Neural progenitor cell (in vitro differentiated cells): ENCODE measurements at regions not wholly inside any gene's neighbourhood (a gene's known extent, or its start where the extent isn't known, plus 50 kb on each side); places are given as distances from the start of the nearest gene placed in this dataset.

Experiments
- DNase-seq: peaks from one replicate; pipeline ENCODE4 v3.0.0-alpha.2; 2016; ENCODE audit warnings: low spot score
- H2AFZ ChIP-seq: fragments of 200-600 bp; sonication (generic); replicated peaks from 2 replicates; pipeline ENCODE4 v1.6.1; 2016; ENCODE audit warnings: antibody characterized with exemption
- H3F3A ChIP-seq: fragments of 200-600 bp; sonication (generic); 2 replicates; pipeline ENCODE4 v1.6.1; 2016; ENCODE audit warnings: antibody characterized with exemption, low read depth
- H3K27ac ChIP-seq: fragments of 200-600 bp; sonication (generic); 2 replicates; pipeline ENCODE4 v1.5.1; 2016; ENCODE audit warnings: mild to moderate bottlenecking
- H3K27me3 ChIP-seq: fragments of 200-600 bp; sonication (generic); 2 replicates; pipeline ENCODE4 v1.6.1; 2016; ENCODE audit warnings: mild to moderate bottlenecking, moderate library complexity
- H3K36me3 ChIP-seq: fragments of 200-600 bp; sonication (generic); 2 replicates; pipeline ENCODE4 v1.5.1; 2016
- H3K4me1 ChIP-seq: fragments of 200-600 bp; sonication (generic); 2 replicates; pipeline ENCODE4 v1.6.1; 2016; ENCODE audit warnings: mixed run types
- H3K4me2 ChIP-seq: fragments of 200-600 bp; sonication (generic); 2 replicates; pipeline ENCODE4 v1.6.1; 2016
- H3K4me3 ChIP-seq: fragments of 200-600 bp; sonication (generic); 2 replicates; pipeline ENCODE4 v1.5.1; 2016
- H3K79me2 ChIP-seq: fragments of 200-600 bp; sonication (generic); 2 replicates; pipeline ENCODE4 v1.6.1; 2016; ENCODE audit warnings: low read depth
- H3K9ac ChIP-seq: fragments of 200-600 bp; sonication (generic); 2 replicates; pipeline ENCODE4 v1.6.1; 2016
- H3K9me3 ChIP-seq: fragments of 200-600 bp; sonication (generic); 2 replicates; pipeline ENCODE4 v1.5.1; 2016; ENCODE audit warnings: low read depth
- H4K20me1 ChIP-seq: fragments of 200-600 bp; sonication (generic); 2 replicates; pipeline ENCODE4 v1.6.1; 2016; ENCODE audit warnings: low read depth
- H3K27ac Mint-ChIP-seq: 3 replicates; pipeline ENCODE4 v1.8.0; 2021; ENCODE audit warnings: mixed read lengths
- H3K27me3 Mint-ChIP-seq: 2 replicates; pipeline ENCODE4 v1.8.0; 2022; ENCODE audit warnings: low read depth, mild to moderate bottlenecking, inconsistent platforms, moderate library complexity, mixed read lengths; ENCODE audit not compliant: insufficient read depth
- H3K36me3 Mint-ChIP-seq: 3 replicates; pipeline ENCODE4 v1.8.0; 2021; ENCODE audit warnings: mixed read lengths
- H3K4me1 Mint-ChIP-seq: 3 replicates; pipeline ENCODE4 v1.8.0; 2021; ENCODE audit warnings: mixed read lengths
- H3K4me3 Mint-ChIP-seq: 3 replicates; pipeline ENCODE4 v1.8.0; 2021; ENCODE audit warnings: mild to moderate bottlenecking, moderate library complexity, mixed read lengths
- H3K9me3 Mint-ChIP-seq: 3 replicates; pipeline ENCODE4 v1.8.0; 2020; ENCODE audit warnings: mixed read lengths
- EZH2 ChIP-seq: fragments of 200-600 bp; sonication (generic); IDR thresholded peaks from 2 replicates; pipeline ENCODE4 v1.6.1; 2017; ENCODE audit warnings: antibody characterized with exemption, mild to moderate bottlenecking, moderate library complexity
- EZH2phosphoT487 ChIP-seq: fragments of 200-600 bp; sonication (generic); IDR thresholded peaks from 2 replicates; pipeline ENCODE4 v1.6.1; 2017; ENCODE audit warnings: antibody characterized with exemption
- TF ChIP-seq, protein P1 (sequence below): fragments of 200-600 bp; sonication (generic); IDR thresholded peaks from 2 replicates; pipeline ENCODE4 v1.5.1; 2017; ENCODE audit warnings: antibody characterized with exemption, mild to moderate bottlenecking

DNA sequence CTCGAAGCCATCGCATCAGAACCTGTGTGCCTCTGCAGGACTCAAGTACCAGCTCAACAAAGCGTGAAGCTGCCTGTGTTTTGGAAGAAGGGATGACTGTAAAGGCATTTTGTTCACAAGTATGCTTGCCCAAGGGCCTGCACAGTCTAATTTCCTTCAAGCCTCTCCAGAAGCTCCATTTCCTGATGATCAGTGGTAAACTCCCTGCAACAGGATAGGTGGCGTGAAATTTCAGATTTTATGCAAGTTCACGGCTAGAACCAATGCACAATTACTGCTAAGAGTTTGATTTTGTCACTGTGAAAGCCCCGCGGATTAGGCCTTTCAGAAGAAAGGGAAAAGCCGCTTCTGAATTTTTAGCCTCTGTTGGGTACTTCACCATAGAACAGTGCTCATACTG is 89.2 kb upstream of the TAPT1 start:
- Histone ChIP-seq H3K4me3 (no peak overlapping the region), H3K4me2 (no peak overlapping the region), H3K9me3 (no peaks in the 10 kb centered on the region), H2AFZ (no peak overlapping the region), H3K27ac (no peak overlapping the region), H3K36me3 (no peaks in the 10 kb centered on the region), H4K20me1 (no peaks in the 10 kb centered on the region), H3K79me2 (no peaks in the 10 kb centered on the region), H3K4me1 (no peaks in the 10 kb centered on the region), H3K27me3 (no peaks in the 10 kb centered on the region), H3F3A (no peaks in the 10 kb centered on the region), H3K9ac (no peak overlapping the region)
- peaks cover 3% of the 10 kb centered on the region for H3K4me1 Mint-ChIP-seq
- no peaks in the 10 kb centered on the region for H3K36me3 Mint-ChIP-seq
- H3K9me3 Mint-ChIP-seq, result no peaks in the 10 kb centered on the region
- no peak overlapping the region for H3K27ac Mint-ChIP-seq
- no peak for TF ChIP-seq EZH2phosphoT487
- DNase-seq, result no peak
- H3K27me3 Mint-ChIP-seq, result no peaks in the 10 kb centered on the region
- H3K4me3 Mint-ChIP-seq, result no peak overlapping the region

DNA sequence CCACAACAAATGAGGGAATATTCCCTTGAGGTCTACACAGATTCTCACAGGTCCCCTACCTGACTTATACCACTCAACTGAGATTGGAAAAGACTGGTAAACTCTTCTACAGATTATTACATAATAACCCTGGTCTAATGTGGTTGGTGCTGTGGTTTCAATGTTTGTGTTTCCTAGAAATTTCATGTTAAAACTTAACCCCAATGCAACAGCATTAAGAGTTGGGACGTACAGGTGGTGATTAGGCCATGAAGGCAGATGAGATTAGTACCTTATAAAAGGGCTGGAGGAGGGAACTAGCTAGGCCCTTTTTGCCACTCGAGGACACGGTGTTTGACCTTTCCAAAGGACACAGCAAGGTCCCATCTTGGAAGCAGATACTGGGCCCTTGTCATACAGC is 84.3 kb upstream of the TAPT1 start:
- H3F3A ChIP-seq, result no peaks in the 10 kb centered on the region
- no peak overlapping the region for H3K4me3 Mint-ChIP-seq
- no peaks in the 10 kb centered on the region for H3K9me3 ChIP-seq
- H3K79me2 ChIP-seq, result no peaks in the 10 kb centered on the region
- no peaks in the 10 kb centered on the region for H3K9me3 Mint-ChIP-seq
- H3K27me3 ChIP-seq, result no peaks in the 10 kb centered on the region
- DNase-seq, result no peak
- no peak overlapping the region for H3K4me3 ChIP-seq
- H2AFZ ChIP-seq, result no peak overlapping the region
- H3K9ac ChIP-seq, result no peak overlapping the region
- no peaks in the 10 kb centered on the region for H4K20me1 ChIP-seq
- H3K36me3 ChIP-seq, result no peaks in the 10 kb centered on the region
- H3K27ac ChIP-seq, result no peak overlapping the region
- no peaks in the 10 kb centered on the region for H3K4me1 ChIP-seq
- no peak overlapping the region for H3K4me2 ChIP-seq
- no peaks in the 10 kb centered on the region for H3K36me3 Mint-ChIP-seq
- H3K4me1 Mint-ChIP-seq, result peaks cover 3% of the 10 kb centered on the region
- H3K27ac Mint-ChIP-seq, result no peak overlapping the region
- no peak for TF ChIP-seq EZH2
- TF ChIP-seq EZH2phosphoT487, result no peak
- TF ChIP-seq, protein P1, sequence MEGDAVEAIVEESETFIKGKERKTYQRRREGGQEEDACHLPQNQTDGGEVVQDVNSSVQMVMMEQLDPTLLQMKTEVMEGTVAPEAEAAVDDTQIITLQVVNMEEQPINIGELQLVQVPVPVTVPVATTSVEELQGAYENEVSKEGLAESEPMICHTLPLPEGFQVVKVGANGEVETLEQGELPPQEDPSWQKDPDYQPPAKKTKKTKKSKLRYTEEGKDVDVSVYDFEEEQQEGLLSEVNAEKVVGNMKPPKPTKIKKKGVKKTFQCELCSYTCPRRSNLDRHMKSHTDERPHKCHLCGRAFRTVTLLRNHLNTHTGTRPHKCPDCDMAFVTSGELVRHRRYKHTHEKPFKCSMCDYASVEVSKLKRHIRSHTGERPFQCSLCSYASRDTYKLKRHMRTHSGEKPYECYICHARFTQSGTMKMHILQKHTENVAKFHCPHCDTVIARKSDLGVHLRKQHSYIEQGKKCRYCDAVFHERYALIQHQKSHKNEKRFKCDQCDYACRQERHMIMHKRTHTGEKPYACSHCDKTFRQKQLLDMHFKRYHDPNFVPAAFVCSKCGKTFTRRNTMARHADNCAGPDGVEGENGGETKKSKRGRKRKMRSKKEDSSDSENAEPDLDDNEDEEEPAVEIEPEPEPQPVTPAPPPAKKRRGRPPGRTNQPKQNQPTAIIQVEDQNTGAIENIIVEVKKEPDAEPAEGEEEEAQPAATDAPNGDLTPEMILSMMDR, result no peak
- H3K27me3 Mint-ChIP-seq, result no peaks in the 10 kb centered on the region

DNA sequence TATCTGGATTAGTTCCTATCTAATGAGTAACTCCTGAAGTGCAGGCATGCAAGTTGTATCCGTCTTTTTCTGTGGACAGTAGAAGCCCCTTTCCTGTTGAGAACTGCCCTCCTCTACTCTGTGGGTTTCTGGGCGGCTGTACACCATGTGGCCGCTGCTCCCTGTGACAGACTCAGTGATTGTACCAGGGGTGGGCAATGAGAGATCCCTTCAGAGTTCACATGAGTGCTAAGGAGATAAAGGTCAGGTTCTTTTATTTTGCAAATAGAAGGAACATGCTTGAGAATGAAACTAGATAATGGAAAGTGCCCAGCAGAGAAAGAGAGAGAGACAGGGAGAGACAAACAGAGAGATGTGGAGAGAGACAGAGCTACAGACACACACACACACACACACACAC is 76.4 kb upstream of the TAPT1 start:
- Histone ChIP-seq H3K36me3 (no peaks in the 10 kb centered on the region), H3K27ac (no peak overlapping the region), H3K4me3 (no peak overlapping the region), H3K27me3 (no peaks in the 10 kb centered on the region), H3K9ac (no peak overlapping the region), H2AFZ (no peak overlapping the region), H3K4me1 (no peaks in the 10 kb centered on the region), H4K20me1 (no peaks in the 10 kb centered on the region), H3F3A (no peaks in the 10 kb centered on the region), H3K9me3 (no peaks in the 10 kb centered on the region), H3K4me2 (no peak overlapping the region), H3K79me2 (no peaks in the 10 kb centered on the region)
- TF ChIP-seq EZH2 (no peak), EZH2phosphoT487 (no peak)
- TF ChIP-seq, protein P1, result no peak
- no peak for DNase-seq
- no peak overlapping the region for H3K27ac Mint-ChIP-seq
- no peaks in the 10 kb centered on the region for H3K36me3 Mint-ChIP-seq
- no peaks in the 10 kb centered on the region for H3K4me1 Mint-ChIP-seq
- H3K27me3 Mint-ChIP-seq, result no peaks in the 10 kb centered on the region
- H3K4me3 Mint-ChIP-seq, result no peak overlapping the region
- H3K9me3 Mint-ChIP-seq, result no peaks in the 10 kb centered on the region

DNA sequence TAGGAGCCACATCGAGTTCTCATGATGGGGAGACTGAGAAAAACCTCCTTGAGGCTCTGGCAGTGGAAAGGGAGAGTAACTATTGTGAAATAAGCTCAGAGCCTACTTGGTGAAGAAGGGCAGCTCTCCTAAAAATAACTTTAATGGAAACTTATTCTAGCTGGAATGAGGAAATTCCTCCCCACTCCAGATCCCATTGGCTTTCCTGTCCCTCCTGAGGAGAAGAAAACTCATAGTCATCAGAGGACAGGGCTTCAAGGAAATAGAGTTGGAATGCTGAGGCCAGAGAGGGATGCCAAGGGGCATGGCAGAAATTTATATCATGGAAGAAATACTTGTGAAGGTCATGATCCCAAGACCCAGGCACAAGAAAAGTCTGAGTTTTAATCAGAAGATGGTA is 70.7 kb upstream of the TAPT1 start:
- no peak for DNase-seq
- Histone ChIP-seq H3K27ac (no peak overlapping the region), H4K20me1 (no peaks in the 10 kb centered on the region), H3K4me2 (no peak overlapping the region), H3K36me3 (no peaks in the 10 kb centered on the region), H3K4me1 (peaks cover 11% of the 10 kb centered on the region), H3K4me3 (no peak overlapping the region), H2AFZ (no peak overlapping the region), H3F3A (no peaks in the 10 kb centered on the region), H3K27me3 (no peaks in the 10 kb centered on the region), H3K9me3 (no peaks in the 10 kb centered on the region), H3K9ac (no peak overlapping the region), H3K79me2 (no peaks in the 10 kb centered on the region)
- Mint-ChIP-seq H3K4me1 (peaks cover 7% of the 10 kb centered on the region), H3K4me3 (no peak overlapping the region), H3K27ac (no peak overlapping the region), H3K36me3 (peaks cover 2% of the 10 kb centered on the region), H3K9me3 (peaks cover 3% of the 10 kb centered on the region), H3K27me3 (peaks cover 2% of the 10 kb centered on the region)
- TF ChIP-seq, protein P1, result no peak
- TF ChIP-seq EZH2phosphoT487 (no peak), EZH2 (no peak)
